SJCRH30 (cell line): ENCODE measurements at regions not wholly inside any gene's neighbourhood (a gene's known extent, or its start where the extent isn't known, plus 50 kb on each side); places are given as distances from the start of the nearest gene placed in this dataset.

Experiments used
- DNase-seq, 2 experiments: peaks; one replicate each; pipeline ENCODE4 v3.0.0-alpha.2; 2015 to 2020
- H3K27ac ChIP-seq: fragments of 250-450 bp; sonication (Bioruptor Pico); 2 replicates; pipeline ENCODE4 v1.5.1; 2020; ENCODE audit warnings: mild to moderate bottlenecking, moderate library complexity
- H3K27me3 ChIP-seq: fragments of 250-450 bp; sonication (Bioruptor Pico); 2 replicates; pipeline ENCODE4 v1.5.1; 2020; ENCODE audit warnings: mild to moderate bottlenecking, moderate library complexity
- H3K36me3 ChIP-seq: fragments of 250-450 bp; sonication (Bioruptor Pico); 2 replicates; pipeline ENCODE4 v1.5.1; 2020; ENCODE audit warnings: mild to moderate bottlenecking, moderate library complexity
- H3K4me1 ChIP-seq: fragments of 250-450 bp; sonication (Bioruptor Pico); 2 replicates; pipeline ENCODE4 v1.5.1; 2020; ENCODE audit warnings: mild to moderate bottlenecking, moderate library complexity
- H3K4me3 ChIP-seq: fragments of 250-450 bp; sonication (Bioruptor Pico); 2 replicates; pipeline ENCODE4 v1.5.1; 2020; ENCODE audit warnings: mild to moderate bottlenecking, moderate library complexity
- H3K9me3 ChIP-seq: fragments of 250-450 bp; sonication (Bioruptor Pico); replicated peaks from 2 replicates; pipeline ENCODE4 v1.5.1; 2020; ENCODE audit warnings: mild to moderate bottlenecking, moderate library complexity

GRCh38 chr1:201703621-201704438 lies 125.1 kb upstream of the IPO9 start:
- Histone ChIP-seq H3K36me3 (peaks cover under 1% of the 10 kb centered on the region; the same call in 1 of the 2 replicates), H3K27ac (no peak overlapping the region), H3K9me3 (0 out of 2 replicates have a peak, but pooled peaks cover 5% of the 10 kb centered on the region), H3K4me3 (no peak overlapping the region), H3K4me1 (peaks cover 15% of the 10 kb centered on the region), H3K27me3 (no peaks in the 10 kb centered on the region)
- DNase-seq = peak; percentile 87 to 93

DNA sequence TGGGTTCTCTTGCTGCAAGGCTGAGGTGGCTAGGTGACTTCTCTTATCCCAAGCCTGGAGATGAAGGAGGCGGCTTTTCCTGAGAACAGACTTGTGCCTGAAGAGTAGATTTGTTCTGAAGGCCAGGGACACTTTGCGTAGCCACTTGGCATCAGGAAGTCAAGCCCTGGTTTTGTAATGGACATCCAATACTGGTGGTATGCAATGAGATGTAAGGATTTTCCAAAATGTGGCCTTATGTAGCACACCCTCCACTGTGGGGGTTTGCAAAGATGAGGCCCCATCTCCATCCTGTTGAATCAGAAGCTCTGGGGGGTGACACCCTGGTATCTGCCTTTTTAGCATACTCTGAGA lies 124.5 kb upstream of the IPO9 start:
- Histone ChIP-seq H3K4me1 (peaks cover 15% of the 10 kb centered on the region), H3K27ac (no peak overlapping the region), H3K4me3 (no peak overlapping the region), H3K27me3 (no peaks in the 10 kb centered on the region), H3K9me3 (0 out of 2 replicates have a peak, but pooled peaks cover 5% of the 10 kb centered on the region), H3K36me3 (no peaks in the 10 kb centered on the region; the same call in 1 of the 2 replicates)
- DNase-seq = no peak

DNA sequence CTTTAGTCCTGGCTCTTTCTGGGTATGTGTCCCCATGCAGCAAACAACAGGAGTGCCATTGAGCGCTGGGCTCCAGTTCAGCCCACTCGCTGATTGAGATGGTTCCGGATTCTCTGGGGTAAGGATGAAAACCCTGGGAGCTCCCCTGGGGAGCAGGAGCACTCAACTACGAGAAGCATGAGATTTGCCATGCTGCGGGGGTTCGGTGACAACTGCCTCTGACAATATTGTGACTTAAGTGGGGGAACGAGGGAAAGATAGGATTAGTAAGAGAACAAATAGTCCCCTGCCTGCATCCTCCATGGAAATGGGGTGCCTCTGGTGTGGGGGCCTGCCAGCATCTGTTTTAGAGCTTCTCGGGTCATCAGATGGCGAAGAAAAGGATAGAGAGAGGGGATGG lies 123.6 kb upstream of the IPO9 start:
- Histone ChIP-seq H3K4me3 (no peak overlapping the region), H3K4me1 (peaks cover 19% of the 10 kb centered on the region), H3K27me3 (no peaks in the 10 kb centered on the region), H3K36me3 (peaks cover 3% of the 10 kb centered on the region; the same call in 1 of the 2 replicates), H3K27ac (no peak overlapping the region), H3K9me3 (0 out of 2 replicates have a peak, but pooled peaks cover 5% of the 10 kb centered on the region)
- no peak for DNase-seq

DNA sequence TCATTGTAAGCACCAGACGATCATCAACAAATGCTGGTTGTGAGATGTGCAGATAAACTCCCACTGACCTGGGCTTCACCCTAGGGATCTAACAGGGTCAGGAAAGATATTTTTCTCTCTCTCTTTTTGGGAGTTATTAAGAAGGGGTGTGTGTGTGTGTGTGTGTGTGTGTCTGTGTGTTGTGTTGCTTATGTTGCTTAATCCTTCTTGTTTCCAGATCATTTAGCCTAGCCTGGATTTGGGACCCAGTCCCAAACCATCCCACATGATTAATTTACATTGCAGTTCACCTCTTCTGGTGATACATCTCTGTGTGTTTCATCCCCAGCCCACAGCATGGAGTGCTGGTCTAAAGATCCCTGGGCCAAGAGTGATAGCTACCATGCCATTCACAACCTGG lies 122.8 kb upstream of the IPO9 start:
- Histone ChIP-seq H3K27ac (no peak overlapping the region), H3K4me1 (peaks cover 19% of the 10 kb centered on the region), H3K4me3 (no peak overlapping the region), H3K36me3 (peaks cover 3% of the 10 kb centered on the region; the same call in 1 of the 2 replicates), H3K27me3 (no peaks in the 10 kb centered on the region), H3K9me3 (0 out of 2 replicates have a peak, but pooled peaks cover 3% of the 10 kb centered on the region)
- no peak for DNase-seq

- DNase-seq = no peak
- no peak overlapping the region for H3K27ac ChIP-seq
- H3K4me3 ChIP-seq = no peak overlapping the region
- no peaks in the 10 kb centered on the region for H3K27me3 ChIP-seq
- H3K36me3 ChIP-seq = 0 out of 2 replicates have a peak, but pooled peaks cover 3% of the 10 kb centered on the region
- H3K9me3 ChIP-seq = no peaks in the 10 kb centered on the region
- H3K4me1 ChIP-seq = peaks cover 19% of the 10 kb centered on the region
These were observed 121.9 kb upstream of the IPO9 start for GRCh38 chr1:201707027-201707426.

- no peak overlapping the region for H3K27ac ChIP-seq
- H3K36me3 ChIP-seq = 0 out of 2 replicates have a peak, but pooled peaks cover 3% of the 10 kb centered on the region
- peaks cover 19% of the 10 kb centered on the region for H3K4me1 ChIP-seq
- no peaks in the 10 kb centered on the region for H3K27me3 ChIP-seq
- no peak overlapping the region for H3K4me3 ChIP-seq
- no peaks in the 10 kb centered on the region for H3K9me3 ChIP-seq
- DNase-seq = no peak
These were observed 121.3 kb upstream of the IPO9 start for GRCh38 chr1:201707656-201708055.

DNA sequence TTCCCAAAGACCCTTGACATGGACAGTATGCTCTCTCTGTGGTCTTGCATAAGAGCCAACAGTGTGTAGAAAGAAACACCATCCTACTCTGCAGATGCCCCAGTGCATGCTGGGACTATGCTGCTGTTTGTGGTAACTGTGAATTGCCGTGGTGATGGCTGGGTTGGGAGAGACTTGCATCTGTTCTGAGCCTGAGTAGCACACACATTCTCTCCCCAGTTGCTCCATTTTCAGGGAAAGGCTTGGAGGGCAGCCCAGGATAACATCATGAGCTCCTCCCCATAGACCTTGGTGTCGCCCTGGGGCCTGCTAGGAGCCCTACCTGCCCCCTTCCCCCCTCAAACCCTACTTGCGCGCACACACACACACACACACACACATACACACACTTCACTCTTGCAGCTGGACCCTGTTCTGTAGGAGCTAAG lies 120.9 kb upstream of the IPO9 start:
- peaks cover 4% of the 10 kb centered on the region; the same call in 1 of the 2 replicates for H3K36me3 ChIP-seq
- H3K9me3 ChIP-seq = no peaks in the 10 kb centered on the region
- no peaks in the 10 kb centered on the region for H3K27me3 ChIP-seq
- H3K4me3 ChIP-seq = no peak overlapping the region
- peaks cover 18% of the 10 kb centered on the region for H3K4me1 ChIP-seq
- H3K27ac ChIP-seq = no peak overlapping the region
- peak; percentile 56 to 71 for DNase-seq

- no peak overlapping the region for H3K27ac ChIP-seq
- no peak overlapping the region for H3K4me3 ChIP-seq
- H3K36me3 ChIP-seq = peaks cover 10% of the 10 kb centered on the region; the same call in 1 of the 2 replicates
- H3K9me3 ChIP-seq = no peaks in the 10 kb centered on the region
- no peak for DNase-seq
- H3K27me3 ChIP-seq = no peaks in the 10 kb centered on the region
- peaks cover 14% of the 10 kb centered on the region for H3K4me1 ChIP-seq
These were observed 120.3 kb upstream of the IPO9 start for GRCh38 chr1:201708691-201709090.

DNA sequence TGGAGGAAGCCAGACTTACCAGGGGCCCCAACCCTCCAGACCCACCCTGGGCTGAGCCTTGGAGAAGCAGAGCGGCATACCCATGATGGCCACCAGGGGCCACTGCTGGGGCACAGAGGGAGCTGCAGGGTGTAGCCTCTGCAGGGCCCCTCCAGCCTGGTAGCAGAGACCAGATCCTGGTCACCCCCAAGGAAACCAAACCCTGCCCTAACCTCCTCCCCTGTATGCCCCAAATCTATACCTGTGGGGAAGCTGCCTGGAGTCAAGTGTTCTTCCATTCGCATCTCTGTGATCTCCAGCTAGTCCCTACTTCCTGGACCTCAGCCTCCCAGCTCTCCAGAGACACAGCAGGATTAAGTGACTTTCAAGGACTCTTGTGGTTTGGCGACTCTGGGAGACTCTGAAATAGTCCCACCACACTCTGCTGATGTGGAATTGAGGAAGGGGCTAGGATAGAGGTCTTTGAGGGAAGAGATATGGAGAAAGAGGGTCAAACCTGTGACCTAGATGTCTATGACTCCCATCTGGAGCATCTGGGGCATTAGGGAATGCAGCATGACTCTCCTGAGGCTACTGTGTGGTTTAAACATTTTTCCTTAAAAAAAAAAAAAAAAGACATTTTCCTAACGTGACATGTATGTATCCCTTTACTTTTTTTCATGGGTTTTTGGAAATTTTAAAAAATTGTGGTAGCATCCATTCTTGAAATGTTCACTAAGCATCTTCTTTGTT lies 119.2 kb upstream of the IPO9 start:
- H3K4me1 ChIP-seq = peaks cover 17% of the 10 kb centered on the region
- H3K9me3 ChIP-seq = no peaks in the 10 kb centered on the region
- no peaks in the 10 kb centered on the region for H3K27me3 ChIP-seq
- H3K36me3 ChIP-seq = peaks cover 10% of the 10 kb centered on the region; the same call in 1 of the 2 replicates
- DNase-seq = peak; percentile 73 to 85
- H3K4me3 ChIP-seq = no peak overlapping the region
- no peak overlapping the region for H3K27ac ChIP-seq

DNA sequence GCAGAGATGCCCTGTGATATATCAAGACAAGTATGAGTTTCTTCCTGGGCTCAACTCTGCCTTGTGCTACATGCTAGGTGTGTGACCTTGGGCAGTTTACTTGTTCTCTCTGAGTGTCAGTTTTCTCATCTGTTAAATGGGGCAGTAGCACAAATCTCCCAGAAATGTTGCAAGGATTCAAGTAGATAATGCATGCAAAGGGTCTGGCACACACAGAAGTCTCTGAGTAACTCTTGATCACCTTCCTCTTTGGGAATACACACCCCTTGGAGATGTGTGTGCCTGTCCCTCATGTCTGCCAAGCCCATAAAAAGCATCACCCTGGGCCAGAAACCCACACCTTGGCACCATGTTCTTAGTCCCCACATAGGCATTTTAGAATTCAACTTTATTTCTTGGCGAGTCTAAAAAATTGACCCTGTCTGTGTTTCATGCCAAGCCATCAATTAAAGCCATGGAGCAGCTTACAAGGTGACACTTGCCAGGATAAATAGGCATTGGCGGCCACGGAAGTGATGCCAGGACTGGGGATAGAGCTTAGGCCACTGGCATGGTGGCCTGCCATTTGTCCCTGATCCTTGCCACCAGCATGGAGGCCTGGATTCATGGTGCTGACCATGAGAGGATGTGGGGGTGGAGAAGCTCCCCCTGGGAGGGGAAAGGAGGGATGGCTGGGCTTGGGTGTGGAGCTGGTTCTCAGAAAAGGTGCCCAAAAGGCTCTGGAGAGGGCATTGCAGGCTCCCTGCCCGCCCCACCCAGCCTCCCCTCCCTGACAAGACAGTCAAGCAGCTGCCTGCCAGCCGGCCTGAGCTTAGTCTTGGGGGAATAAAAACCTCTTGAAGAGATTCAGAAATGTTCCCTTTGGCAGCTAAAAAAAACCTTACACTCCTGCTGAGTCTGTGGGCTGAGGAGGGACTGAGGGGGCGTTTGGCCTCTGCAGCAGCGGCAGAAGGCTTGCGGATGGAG lies 118.0 kb upstream of the IPO9 start:
- no peak for DNase-seq
- Histone ChIP-seq H3K36me3 (peaks cover 16% of the 10 kb centered on the region; the same call in 1 of the 2 replicates), H3K4me1 (peaks cover 17% of the 10 kb centered on the region), H3K9me3 (no peaks in the 10 kb centered on the region), H3K27me3 (no peaks in the 10 kb centered on the region), H3K4me3 (no peak overlapping the region), H3K27ac (no peak overlapping the region)

DNA sequence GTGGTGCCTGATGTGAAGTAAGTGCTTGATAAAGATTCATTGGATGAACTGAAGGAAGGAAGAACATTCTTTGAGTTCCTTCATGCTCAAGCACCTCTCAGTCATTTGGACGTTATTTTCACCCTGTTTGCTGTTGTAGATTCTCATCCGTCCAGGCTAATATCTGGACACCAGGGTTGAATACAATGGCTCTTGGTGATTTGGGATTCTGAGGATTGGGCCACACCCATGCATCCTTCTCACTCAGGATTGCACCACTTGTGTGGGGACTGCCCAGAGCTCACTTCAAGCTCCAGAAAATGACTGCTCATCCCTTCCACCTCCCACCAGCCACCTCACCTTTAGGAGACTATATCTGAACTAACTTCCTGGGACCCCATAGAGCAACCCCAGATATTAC lies 117.1 kb upstream of the IPO9 start:
- H3K9me3 ChIP-seq = no peaks in the 10 kb centered on the region
- no peak for DNase-seq
- no peak overlapping the region for H3K27ac ChIP-seq
- no peak overlapping the region for H3K4me3 ChIP-seq
- peaks cover 16% of the 10 kb centered on the region; the same call in 1 of the 2 replicates for H3K36me3 ChIP-seq
- H3K27me3 ChIP-seq = no peaks in the 10 kb centered on the region
- peaks cover 17% of the 10 kb centered on the region for H3K4me1 ChIP-seq

GRCh38 chr1:201712387-201713085 lies 116.4 kb upstream of the IPO9 start:
- H3K27ac ChIP-seq = no peak overlapping the region
- H3K36me3 ChIP-seq = peaks cover 23% of the 10 kb centered on the region
- no peak for DNase-seq
- no peaks in the 10 kb centered on the region for H3K9me3 ChIP-seq
- H3K4me1 ChIP-seq = peaks cover 17% of the 10 kb centered on the region
- no peak overlapping the region for H3K4me3 ChIP-seq
- no peaks in the 10 kb centered on the region for H3K27me3 ChIP-seq

DNA sequence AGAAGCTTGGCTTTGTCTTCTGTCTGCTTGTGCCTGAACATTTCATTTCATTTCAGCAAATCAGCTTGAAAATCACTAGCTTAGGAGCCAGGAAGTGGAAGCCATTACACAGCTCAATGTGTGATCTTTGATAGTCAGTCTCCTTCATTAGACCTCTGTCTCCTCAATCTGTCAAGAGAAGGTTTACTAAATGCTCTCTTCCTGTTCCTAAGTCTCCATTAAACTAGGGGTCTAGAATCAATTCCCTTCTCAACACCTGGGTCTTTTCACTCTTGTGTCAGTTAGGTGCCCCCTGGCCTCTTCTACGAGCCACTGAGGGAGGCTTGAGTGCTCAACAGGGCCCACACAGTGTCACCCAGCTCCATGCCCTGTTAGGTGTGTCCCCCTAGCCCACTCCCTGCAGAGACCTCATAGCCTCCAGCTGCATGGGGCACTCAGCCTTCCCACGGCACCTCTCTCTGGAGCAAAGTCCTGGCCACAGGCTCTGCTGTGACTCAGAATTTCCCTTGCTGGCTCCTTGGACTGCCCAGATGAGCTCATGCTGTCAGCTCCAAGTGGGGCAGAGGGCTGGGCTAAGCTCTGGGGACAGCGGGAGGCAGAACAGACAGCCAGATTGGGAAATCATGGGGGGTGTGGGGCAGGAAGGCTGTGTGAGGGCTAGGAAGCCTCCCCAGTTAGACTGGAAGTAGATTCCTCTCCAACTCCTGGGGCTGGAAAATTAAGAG lies 115.7 kb upstream of the IPO9 start:
- H3K4me3 ChIP-seq = no peak overlapping the region
- peaks cover 14% of the 10 kb centered on the region for H3K4me1 ChIP-seq

More for the DNA sequence above, 115.7 kb upstream of the IPO9 start:
- H3K36me3 ChIP-seq = peaks cover 29% of the 10 kb centered on the region
- no peaks in the 10 kb centered on the region for H3K27me3 ChIP-seq
- peak; percentile 59 to 69 for DNase-seq
- H3K9me3 ChIP-seq = no peaks in the 10 kb centered on the region
- H3K27ac ChIP-seq = peak overlapping the region; percentile 2; the same call in 1 of the 2 replicates
